Psoas muscle (tissue), 7 donors: ENCODE measurements at regions not wholly inside any gene's neighbourhood (a gene's known extent, or its start where the extent isn't known, plus 50 kb on each side); places are given as distances from the start of the nearest gene placed in this dataset.
"Not testable (repeated sequence)": the region's sequence is repeated elsewhere in the genome, so short reads cannot be mapped to it uniquely, and the experiment has no call there.

ENCODE experiments used
- ATAC-seq, 4 donors: fragments of 200-7000 bp; cut with Tn5 transposase; one replicate each; pipeline ENCODE4 v1.9.1; 2020; ENCODE audit warnings: moderate library complexity in 3 of 4, mild to moderate bottlenecking in 2 of 4
- DNase-seq, 2 donors: peaks; one replicate each; pipeline ENCODE4 v3.0.0-alpha.2; 2020
- H3K27ac ChIP-seq: fragments of 200-600 bp; one replicate; pipeline ENCODE4 v1.8.0; 2022
- H3K27me3 ChIP-seq, 3 donors: fragments of 200-600 bp in 1 of 3; one replicate each; pipeline versions ENCODE4 v1.6.1 to v1.8.0; 2013 to 2022; ENCODE audit warnings: low read length in 2 of 3, mild to moderate bottlenecking in 2 of 3, moderate library complexity in 1 of 3; ENCODE audit not compliant: insufficient read depth in 3 of 3
- H3K36me3 ChIP-seq, 2 donors: fragments of 200-600 bp in 1 of 2; one replicate each; pipeline versions ENCODE4 v1.6.1 to v1.8.0; 2013 to 2022; ENCODE audit warnings: low read depth in 1 of 2, mild to moderate bottlenecking in 1 of 2, moderate library complexity in 1 of 2; ENCODE audit not compliant: insufficient read depth in 1 of 2
- H3K4me1 ChIP-seq: fragments of 200-600 bp; one replicate; pipeline ENCODE4 v1.8.0; 2022
- H3K4me3 ChIP-seq: fragments of 200-600 bp; one replicate; pipeline ENCODE4 v1.8.0; 2022; ENCODE audit warnings: mild to moderate bottlenecking
- H3K9me3 ChIP-seq: fragments of 200-600 bp; one replicate; pipeline ENCODE4 v1.8.0; 2022
- CTCF ChIP-seq: fragments of 200-600 bp; IDR thresholded peaks from one replicate; pipeline ENCODE4 v1.8.0; 2022; ENCODE audit warnings: antibody characterized with exemption
- WGBS, 3 donors: extraction: QIAGEN DNeasy Blood & Tissue Kit; methylation state at CpG; one replicate each; pipeline versions ENCODE4 v1.1.6 to v1.1.7; 2013; 5-methylcytosine and 5-hydroxymethylcytosine counted together
- intact Hi-C, 2 donors: fragments of 100-400 bp; cut with DNase I; formaldehyde crosslinking; loops; one replicate each; pipeline versions ENCODE4 v1.11.0 to v1.14.2; 2022
- donor health status: healthy with polysubstance abuse.
- donor health status: DM: no; HTN: no; CAD: no; lungs with moderate emphysema.
- donor health status: Bipolar disorder and iron deficiency.
- donor health status: healthy.
- donor health status: DM: yes; HTN: yes; CAD: no.
- donor health status: DM: no; HTN: no; CAD: no.
- donor health status: DM: yes; HTN: yes; CAD: no.

- H3K27ac ChIP-seq = no peak overlapping the region
- no peak for DNase-seq
- H3K4me3 ChIP-seq = no peak overlapping the region
- intact Hi-C loops = no loop called here
- peaks cover 0 to 34% (median 5%) of the 10 kb centered on the region in 3 donors for H3K27me3 ChIP-seq
- no peaks in the 10 kb centered on the region for H3K36me3 ChIP-seq
- H3K9me3 ChIP-seq = no peaks in the 10 kb centered on the region
- ATAC-seq = no peak
- TF ChIP-seq CTCF = no peak
- no peaks in the 10 kb centered on the region for H3K4me1 ChIP-seq
- WGBS, 3 donors = 75 to 82% (median 77%) methylated on average over 7 of the region's 7 CpGs
These were observed 119.0 kb upstream of the PPP1R26 start for GRCh38 chr9:135360617-135361016.

GRCh38 chr9:135361668-135362067, 117.9 kb upstream of the PPP1R26 start:
- H3K36me3 ChIP-seq, intact Hi-C loops, DNase-seq, H3K9me3 ChIP-seq, H3K27ac ChIP-seq, ATAC-seq, H3K4me3 ChIP-seq, H3K4me1 ChIP-seq: not testable (repeated sequence)
- H3K27me3 ChIP-seq = peaks cover 0 to 32% (median 3%) of the 10 kb centered on the region in 3 donors

GRCh38 chr9:135363596-135363995, 116.0 kb upstream of the PPP1R26 start:
- Histone ChIP-seq H3K27me3 (peaks cover 0 to 30% (median 3%) of the 10 kb centered on the region in 3 donors), H3K27ac (no peak overlapping the region), H3K36me3 (no peaks in the 10 kb centered on the region), H3K4me3 (no peak overlapping the region), H3K9me3 (no peaks in the 10 kb centered on the region), H3K4me1 (no peaks in the 10 kb centered on the region)
- no peak for DNase-seq
- 61 to 67% (median 65%) methylated on average over 7 of the region's 7 CpGs for WGBS, 3 donors
- no peak for TF ChIP-seq CTCF
- intact Hi-C loops = no loop called here
- ATAC-seq = no peak

- no peak for TF ChIP-seq CTCF
- peaks cover 0 to 21% (median 0%) of the 10 kb centered on the region in 3 donors for H3K27me3 ChIP-seq
- H3K36me3 ChIP-seq = no peaks in the 10 kb centered on the region
- intact Hi-C loops = no loop called here
- 56 to 61% (median 60%) methylated on average over 10 of the region's 10 CpGs for WGBS, 3 donors
- H3K4me1 ChIP-seq = no peaks in the 10 kb centered on the region
- DNase-seq (no peak), ATAC-seq (no peak)
- no peaks in the 10 kb centered on the region for H3K9me3 ChIP-seq
- no peak overlapping the region for H3K4me3 ChIP-seq
- no peak overlapping the region for H3K27ac ChIP-seq
These were observed 114.4 kb upstream of the PPP1R26 start for GRCh38 chr9:135365013-135365768.

- WGBS, 3 donors = 65 to 75% (median 73%) methylated on average over 3 of the region's 3 CpGs
- DNase-seq (no peak), ATAC-seq (no peak)
- Histone ChIP-seq H3K27ac (no peak overlapping the region), H3K36me3 (no peaks in the 10 kb centered on the region), H3K4me3 (no peak overlapping the region), H3K4me1 (no peaks in the 10 kb centered on the region), H3K9me3 (no peaks in the 10 kb centered on the region), H3K27me3 (peaks cover 0 to 22% (median 3%) of the 10 kb centered on the region in 3 donors)
- TF ChIP-seq CTCF = no peak
- intact Hi-C loops = no loop called here
These were observed 113.5 kb upstream of the PPP1R26 start for GRCh38 chr9:135366104-135366503.
